ENCODE measurements at regions not wholly inside any gene's neighbourhood (a gene's known extent, or its start where the extent isn't known, plus 50 kb on each side); places are given as distances from the start of the nearest gene placed in this dataset.

GRCh38 chr4:14428125-14428524 lies 574.2 kb upstream of the CPEB2 start:
- TF ChIP-seq CTCF (IDR thresholded peaks at IDR 0.05; ENCODE audit: low read depth, low read length, missing input control) (no peak), REST (IDR thresholded peaks at IDR 0.05) (no peak), GABPA (IDR thresholded peaks at IDR 0.05 in 1 of 2, conservative IDR thresholded peaks at IDR 0.05 in 1 of 2) (no peak), FOXA1 (IDR thresholded peaks at IDR 0.05) (no peak), SP1 (IDR thresholded peaks at IDR 0.05) (no peak), YY1 (IDR thresholded peaks at IDR 0.05) (no peak)
- TF ChIP-seq, protein P1, sequence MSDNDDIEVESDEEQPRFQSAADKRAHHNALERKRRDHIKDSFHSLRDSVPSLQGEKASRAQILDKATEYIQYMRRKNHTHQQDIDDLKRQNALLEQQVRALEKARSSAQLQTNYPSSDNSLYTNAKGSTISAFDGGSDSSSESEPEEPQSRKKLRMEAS (IDR thresholded peaks at IDR 0.05) = no peak

All from liver (tissue), 3 donors.